OCI-LY7 (cell line): ENCODE measurements at regions not wholly inside any gene's neighbourhood (a gene's known extent, or its start where the extent isn't known, plus 50 kb on each side); places are given as distances from the start of the nearest gene placed in this dataset.

ENCODE experiments used
- CTCF ChIP-seq: fragments of 200-600 bp; sonication (generic); conservative IDR thresholded peaks from 2 replicates; pipeline ENCODE4 v1.5.1; 2014; ENCODE audit warnings: mild to moderate bottlenecking, antibody characterized with exemption, low read length, moderate library complexity, mixed read lengths
- EZH2phosphoT487 ChIP-seq: fragments of 200-600 bp; sonication (generic); IDR thresholded peaks from 2 replicates; pipeline ENCODE4 v1.6.1; 2018; ENCODE audit warnings: low read depth, borderline replicate concordance, mild to moderate bottlenecking, mixed run types, antibody characterized with exemption, low read length, moderate library complexity, mixed read lengths

DNA sequence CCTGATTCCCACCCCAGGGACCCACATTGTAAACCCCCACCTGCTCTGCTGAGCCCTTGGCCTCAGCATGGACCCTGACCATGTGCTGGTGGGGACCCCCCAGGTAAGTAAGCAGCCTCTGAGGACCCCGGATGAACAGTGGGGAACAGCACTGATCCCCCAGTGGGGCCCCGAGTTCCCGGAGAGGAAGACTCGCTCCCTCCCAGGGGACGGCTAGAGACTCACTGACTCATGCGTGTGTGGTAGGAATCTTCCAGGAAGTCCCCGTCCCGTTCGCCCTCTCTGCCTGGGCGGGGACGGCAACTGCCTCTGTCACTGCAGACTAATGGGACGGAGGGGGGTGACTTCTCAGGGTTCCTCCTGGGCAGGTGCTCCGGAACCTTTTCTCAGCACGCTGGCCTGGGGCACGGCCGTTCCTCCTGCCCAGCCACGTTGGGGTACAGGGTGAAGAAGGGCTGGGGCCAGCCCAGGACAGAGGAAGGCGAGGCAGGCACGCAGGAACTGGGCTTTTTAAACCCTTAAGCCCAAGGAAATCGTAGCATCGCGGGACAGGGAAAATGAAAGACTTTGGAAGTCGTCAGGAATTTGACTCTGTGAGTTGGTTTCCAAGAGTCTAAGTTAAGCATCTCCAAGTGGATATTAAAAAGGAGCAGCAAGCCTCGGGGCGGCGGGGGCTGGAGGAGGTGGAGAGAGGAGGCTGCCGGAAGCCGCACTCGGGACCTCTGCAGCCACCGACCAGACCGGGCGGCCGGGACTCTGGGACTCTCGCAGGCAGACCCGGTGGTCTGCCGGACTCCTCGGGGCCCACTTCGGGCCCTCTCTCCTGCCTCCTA is 178.7 kb downstream of the SEC14L1 start:
- TF ChIP-seq CTCF (no peak), EZH2phosphoT487 (no peak)
